GM12891 (cell line): ENCODE measurements at regions not wholly inside any gene's neighbourhood (a gene's known extent, or its start where the extent isn't known, plus 50 kb on each side); places are given as distances from the start of the nearest gene placed in this dataset.

Experiments used
- PAX5 ChIP-seq: IDR thresholded peaks from 2 replicates; pipeline ENCODE4 v1.6.1; 2011; ENCODE audit warnings: low read length, moderate library complexity, mild to moderate bottlenecking; ENCODE audit not compliant: insufficient read depth, severe bottlenecking
- POLR2A ChIP-seq: IDR thresholded peaks from 2 replicates; pipeline ENCODE4 v1.6.1; 2011; ENCODE audit warnings: low read depth, low read length, control low read depth
- POLR2AphosphoS5 ChIP-seq: IDR thresholded peaks from 2 replicates; pipeline ENCODE4 v1.6.1; 2011; ENCODE audit warnings: low read depth, low read length, control low read depth
- POU2F2 ChIP-seq: IDR thresholded peaks from 2 replicates; pipeline ENCODE4 v1.6.1; 2011; ENCODE audit warnings: low read depth, mild to moderate bottlenecking, control low read depth, low read length, moderate library complexity
- SPI1 ChIP-seq: IDR thresholded peaks from 2 replicates; pipeline ENCODE4 v1.6.1; 2011; ENCODE audit warnings: low read depth, low read length, control low read depth
- TAF1 ChIP-seq: IDR thresholded peaks from 2 replicates; pipeline ENCODE4 v1.6.1; 2011; ENCODE audit warnings: low read depth, low read length, control low read depth

- TF ChIP-seq TAF1 (no peak), POLR2A (no peak), POLR2AphosphoS5 (no peak), SPI1 (no peak), POU2F2 (no peak), PAX5 (no peak)
Measured at GRCh38 chrX:40177117-40177430, 79.3 kb upstream of the BCOR start.
